Tibial nerve (tissue), 4 donors: ENCODE measurements at regions not wholly inside any gene's neighbourhood (a gene's known extent, or its start where the extent isn't known, plus 50 kb on each side); places are given as distances from the start of the nearest gene placed in this dataset.

Source experiments
- CTCF ChIP-seq, 5 experiments: fragments of 200-600 bp in 3 of 5; fragments of 450-650 bp in 2 of 5; sonication (generic) in 3 of 5; IDR thresholded peaks; one replicate each; pipeline ENCODE4 v1.5.1; 2016 to 2019; ENCODE audit warnings: antibody characterized with exemption in 5 of 5, mild to moderate bottlenecking in 3 of 5, moderate library complexity in 2 of 5
- EP300 ChIP-seq, 2 donors: sonication (generic); formaldehyde crosslinking; IDR thresholded peaks; one replicate each; pipeline ENCODE4 v1.6.1; 2017; ENCODE audit warnings: antibody characterized with exemption in 2 of 2, mild to moderate bottlenecking in 1 of 2
- POLR2A ChIP-seq, 2 donors: fragments of 450-650 bp; IDR thresholded peaks; one replicate each; pipeline ENCODE4 v1.6.1; 2017; ENCODE audit warnings: antibody characterized with exemption in 2 of 2, mild to moderate bottlenecking in 2 of 2, moderate library complexity in 2 of 2

GRCh38 chr4:3853388-3854035 is 87.3 kb downstream of the ADRA2C start:
- TF ChIP-seq CTCF (IDR thresholded peaks at IDR 0.05) (no peak), POLR2A (IDR thresholded peaks at IDR 0.05) (no peak), EP300 (IDR thresholded peaks at IDR 0.05) (no peak)
